Sigmoid colon (tissue), 4 donors: ENCODE measurements at regions not wholly inside any gene's neighbourhood (a gene's known extent, or its start where the extent isn't known, plus 50 kb on each side); places are given as distances from the start of the nearest gene placed in this dataset.

Experiments
- EP300 ChIP-seq, 4 donors: sonication (generic); formaldehyde crosslinking; IDR thresholded peaks; one replicate each; pipeline ENCODE4 v1.6.1; 2017; ENCODE audit warnings: antibody characterized with exemption in 4 of 4
- POLR2A ChIP-seq, 2 donors: fragments of 450-650 bp; IDR thresholded peaks; one replicate each; pipeline ENCODE4 v1.6.1; 2016; ENCODE audit warnings: antibody characterized with exemption in 2 of 2, mild to moderate bottlenecking in 2 of 2, moderate library complexity in 2 of 2
- TF ChIP-seq, protein P1 (sequence below), 4 experiments: fragments of 450-650 bp in 3 of 4; fragments of 200-600 bp in 1 of 4; IDR thresholded peaks; one replicate each; pipeline ENCODE4 v1.5.1; 2016 to 2019; ENCODE audit warnings: antibody characterized with exemption in 4 of 4, mild to moderate bottlenecking in 3 of 4, moderate library complexity in 2 of 4

DNA sequence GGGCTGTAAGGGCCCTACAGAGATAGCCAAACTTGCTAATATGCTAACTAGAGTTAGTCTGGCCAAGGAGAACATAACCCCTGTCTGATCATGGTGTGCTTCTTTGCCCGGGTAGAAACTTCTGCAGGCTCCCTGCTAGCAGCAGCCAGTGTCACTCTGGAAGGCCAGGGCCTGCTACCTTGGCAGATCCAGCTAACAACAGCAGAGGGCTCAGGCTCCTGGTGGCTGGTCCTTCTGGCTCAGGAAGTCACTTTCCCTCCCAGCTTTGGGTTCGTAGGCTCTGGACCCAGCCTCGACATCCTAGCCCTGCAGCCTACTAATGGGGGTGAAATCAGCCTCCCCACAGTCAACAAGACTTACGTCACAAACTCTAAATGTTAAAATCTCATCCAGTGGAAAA, 373.7 kb upstream of the RGMA start:
- TF ChIP-seq EP300 (IDR thresholded peaks at IDR 0.05): no peak
- TF ChIP-seq, protein P1, sequence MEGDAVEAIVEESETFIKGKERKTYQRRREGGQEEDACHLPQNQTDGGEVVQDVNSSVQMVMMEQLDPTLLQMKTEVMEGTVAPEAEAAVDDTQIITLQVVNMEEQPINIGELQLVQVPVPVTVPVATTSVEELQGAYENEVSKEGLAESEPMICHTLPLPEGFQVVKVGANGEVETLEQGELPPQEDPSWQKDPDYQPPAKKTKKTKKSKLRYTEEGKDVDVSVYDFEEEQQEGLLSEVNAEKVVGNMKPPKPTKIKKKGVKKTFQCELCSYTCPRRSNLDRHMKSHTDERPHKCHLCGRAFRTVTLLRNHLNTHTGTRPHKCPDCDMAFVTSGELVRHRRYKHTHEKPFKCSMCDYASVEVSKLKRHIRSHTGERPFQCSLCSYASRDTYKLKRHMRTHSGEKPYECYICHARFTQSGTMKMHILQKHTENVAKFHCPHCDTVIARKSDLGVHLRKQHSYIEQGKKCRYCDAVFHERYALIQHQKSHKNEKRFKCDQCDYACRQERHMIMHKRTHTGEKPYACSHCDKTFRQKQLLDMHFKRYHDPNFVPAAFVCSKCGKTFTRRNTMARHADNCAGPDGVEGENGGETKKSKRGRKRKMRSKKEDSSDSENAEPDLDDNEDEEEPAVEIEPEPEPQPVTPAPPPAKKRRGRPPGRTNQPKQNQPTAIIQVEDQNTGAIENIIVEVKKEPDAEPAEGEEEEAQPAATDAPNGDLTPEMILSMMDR (IDR thresholded peaks at IDR 0.05): no peak
- no peak for TF ChIP-seq POLR2A (IDR thresholded peaks at IDR 0.05)
